ENCODE measurements at regions not wholly inside any gene's neighbourhood (a gene's known extent, or its start where the extent isn't known, plus 50 kb on each side); places are given as distances from the start of the nearest gene placed in this dataset.

GRCh38 chr17:68792873-68793272, 162.3 kb downstream of the ABCA8 start:
- TF ChIP-seq CTCF (IDR thresholded peaks at IDR 0.05) (no peak), POLR2A (IDR thresholded peaks at IDR 0.05) (no peak)
- DNase-seq (ENCODE audit: low spot score in 2 of 2), result no peak
- WGBS, 2 donors, result 28 to 59% methylated on average over 2 of the region's 2 CpGs
- intact Hi-C loops (cut with DNase I; ENCODE audit: low total_unique reads), result no loop called here
- H3K4me3 ChIP-seq (ENCODE audit: low read depth, poor library complexity, severe bottlenecking), result no peak overlapping the region

- TF ChIP-seq CTCF (IDR thresholded peaks at IDR 0.05) (no peak), POLR2A (IDR thresholded peaks at IDR 0.05) (no peak)
- DNase-seq (ENCODE audit: low spot score in 2 of 2), result no peak
- no peak overlapping the region for H3K4me3 ChIP-seq (ENCODE audit: low read depth, poor library complexity, severe bottlenecking)
- WGBS, 2 donors, result 38 to 40% methylated on average over 3 of the region's 3 CpGs
- intact Hi-C loops (cut with DNase I; ENCODE audit: low total_unique reads), result no loop called here
These were observed 163.0 kb downstream of the ABCA8 start for GRCh38 chr17:68792042-68792685.

- TF ChIP-seq CTCF (IDR thresholded peaks at IDR 0.05) (no peak), POLR2A (IDR thresholded peaks at IDR 0.05) (no peak)
- H3K4me3 ChIP-seq (ENCODE audit: low read depth, poor library complexity, severe bottlenecking), result no peak overlapping the region
- WGBS, 2 donors, result 56 to 61% methylated on average over 6 of the region's 6 CpGs
- DNase-seq (ENCODE audit: low spot score in 2 of 2), result no peak
- intact Hi-C loops (cut with DNase I; ENCODE audit: low total_unique reads), result no loop called here
These were observed 164.3 kb downstream of the ABCA8 start for GRCh38 chr17:68790931-68791330.

GRCh38 chr17:68790492-68790891, 164.7 kb downstream of the ABCA8 start:
- no peak overlapping the region for H3K4me3 ChIP-seq (ENCODE audit: low read depth, poor library complexity, severe bottlenecking)
- WGBS, 2 donors, result 61 to 81% methylated on average over 3 of the region's 3 CpGs
- no peak for TF ChIP-seq POLR2A (IDR thresholded peaks at IDR 0.05)
- no peak for TF ChIP-seq CTCF (IDR thresholded peaks at IDR 0.05)
- no peak for DNase-seq (ENCODE audit: low spot score in 2 of 2)
- intact Hi-C loops (cut with DNase I; ENCODE audit: low total_unique reads), result no loop called here

GRCh38 chr17:68789203-68789962, 165.8 kb downstream of the ABCA8 start:
- no peak for DNase-seq (ENCODE audit: low spot score in 2 of 2)
- H3K4me3 ChIP-seq (ENCODE audit: low read depth, poor library complexity, severe bottlenecking), result no peak overlapping the region
- TF ChIP-seq CTCF (IDR thresholded peaks at IDR 0.05) (no peak), POLR2A (IDR thresholded peaks at IDR 0.05) (no peak)
- intact Hi-C loops (cut with DNase I; ENCODE audit: low total_unique reads), result no loop called here
- WGBS, 2 donors, result 96 to 97% methylated on average over 2 of the region's 2 CpGs

All from lower leg skin (tissue), 4 donors.